Prostate gland (tissue), 2 donors: ENCODE measurements at regions not wholly inside any gene's neighbourhood (a gene's known extent, or its start where the extent isn't known, plus 50 kb on each side); places are given as distances from the start of the nearest gene placed in this dataset.
"Not testable (repeated sequence)": the region's sequence is repeated elsewhere in the genome, so short reads cannot be mapped to it uniquely, and the experiment has no call there.

Experiments used
- DNase-seq: peaks from one replicate; pipeline ENCODE4 v3.0.0-alpha.2; 2019; ENCODE audit warnings: low spot score
- H3K27ac ChIP-seq, 2 donors: fragments of 200-600 bp; sonication (generic); 2 replicates each; pipeline ENCODE4 v1.5.1; 2017 to 2019
- H3K27me3 ChIP-seq: fragments of 200-600 bp; sonication (generic); replicated peaks from 2 replicates; pipeline ENCODE4 v1.5.1; 2019; ENCODE audit not compliant: insufficient read depth
- H3K36me3 ChIP-seq, 2 donors: fragments of 200-600 bp; sonication (generic); 1 replicate in 1 of 2; 2 replicates in 1 of 2; pipeline versions ENCODE4 v1.5.1 to v1.8.1; 2017 to 2019
- H3K4me1 ChIP-seq: fragments of 200-600 bp; sonication (generic); replicated peaks from 2 replicates; pipeline ENCODE4 v1.5.1; 2019
- H3K4me3 ChIP-seq, 2 donors: fragments of 200-600 bp; sonication (generic); 2 replicates each; pipeline ENCODE4 v1.5.1; 2017 to 2019
- H3K9me3 ChIP-seq: fragments of 200-600 bp; sonication (generic); 2 replicates; pipeline ENCODE4 v1.5.1; 2017
- POLR2A ChIP-seq: fragments of 450-650 bp; IDR thresholded peaks from one replicate; pipeline ENCODE4 v1.6.1; 2016; ENCODE audit warnings: antibody characterized with exemption, mild to moderate bottlenecking
- POLR2AphosphoS5 ChIP-seq: sonication (generic); formaldehyde crosslinking; IDR thresholded peaks from one replicate; pipeline ENCODE4 v1.6.1; 2017; ENCODE audit warnings: antibody characterized with exemption
- WGBS: methylation state at CpG from one replicate; pipeline ENCODE4 v1.1.5; 2018; 5-methylcytosine and 5-hydroxymethylcytosine counted together
- intact Hi-C: fragments of 100-400 bp; cut with DNase I; formaldehyde crosslinking; loops from one replicate; pipeline ENCODE4 v1.14.2; 2022
- TF ChIP-seq, protein P1 (sequence below), 4 experiments: fragments of 200-600 bp in 2 of 4; fragments of 450-650 bp in 2 of 4; sonication (generic) in 2 of 4; IDR thresholded peaks; 1 replicate in 3 of 4; 2 replicates in 1 of 4; pipeline ENCODE4 v1.5.1; 2016 to 2019; ENCODE audit warnings: antibody characterized with exemption in 4 of 4, mild to moderate bottlenecking in 2 of 4, moderate library complexity in 2 of 4

GRCh38 chr5:13581132-13581531 lies 363.4 kb downstream of the DNAH5 start:
- 82% methylated on average over 5 of the region's 5 CpGs for WGBS

DNA sequence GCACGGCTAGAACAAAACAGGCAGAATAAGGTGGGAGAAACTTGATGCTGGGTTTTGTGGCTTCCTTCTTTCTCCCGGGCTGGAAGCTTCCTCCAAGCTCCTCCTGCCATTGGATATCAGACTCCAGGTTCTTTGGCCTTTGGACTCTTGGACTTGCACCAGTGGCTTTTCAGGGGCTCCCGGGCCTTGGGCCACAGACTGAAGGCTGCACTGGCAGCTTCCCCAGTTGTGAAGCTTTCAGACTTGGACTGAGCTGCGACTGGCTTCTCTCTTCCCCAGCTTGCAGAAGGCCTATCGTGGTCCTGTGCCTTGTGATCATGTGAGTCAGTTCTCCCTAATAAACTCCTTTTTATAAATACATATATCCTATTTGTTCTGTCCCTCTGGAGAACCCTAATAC lies 364.4 kb downstream of the DNAH5 start:
- WGBS: 71% methylated on average over 5 of the region's 5 CpGs
- intact Hi-C loops: no loop called here
- no peak for TF ChIP-seq POLR2AphosphoS5
- no peak for TF ChIP-seq POLR2A
- TF ChIP-seq, protein P1, sequence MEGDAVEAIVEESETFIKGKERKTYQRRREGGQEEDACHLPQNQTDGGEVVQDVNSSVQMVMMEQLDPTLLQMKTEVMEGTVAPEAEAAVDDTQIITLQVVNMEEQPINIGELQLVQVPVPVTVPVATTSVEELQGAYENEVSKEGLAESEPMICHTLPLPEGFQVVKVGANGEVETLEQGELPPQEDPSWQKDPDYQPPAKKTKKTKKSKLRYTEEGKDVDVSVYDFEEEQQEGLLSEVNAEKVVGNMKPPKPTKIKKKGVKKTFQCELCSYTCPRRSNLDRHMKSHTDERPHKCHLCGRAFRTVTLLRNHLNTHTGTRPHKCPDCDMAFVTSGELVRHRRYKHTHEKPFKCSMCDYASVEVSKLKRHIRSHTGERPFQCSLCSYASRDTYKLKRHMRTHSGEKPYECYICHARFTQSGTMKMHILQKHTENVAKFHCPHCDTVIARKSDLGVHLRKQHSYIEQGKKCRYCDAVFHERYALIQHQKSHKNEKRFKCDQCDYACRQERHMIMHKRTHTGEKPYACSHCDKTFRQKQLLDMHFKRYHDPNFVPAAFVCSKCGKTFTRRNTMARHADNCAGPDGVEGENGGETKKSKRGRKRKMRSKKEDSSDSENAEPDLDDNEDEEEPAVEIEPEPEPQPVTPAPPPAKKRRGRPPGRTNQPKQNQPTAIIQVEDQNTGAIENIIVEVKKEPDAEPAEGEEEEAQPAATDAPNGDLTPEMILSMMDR (IDR thresholded peaks at IDR 0.05): no peak
- Histone ChIP-seq H3K27me3 (no peaks in the 10 kb centered on the region), H3K9me3 (no peaks in the 10 kb centered on the region), H3K4me1 (no peaks in the 10 kb centered on the region), H3K36me3 (no peaks in the 10 kb centered on the region), H3K27ac (no peak overlapping the region), H3K4me3 (no peak overlapping the region)
- DNase-seq: no peak

More at GRCh38 chr5:13581132-13581531, 363.4 kb downstream of the DNAH5 start:
- H3K4me1 ChIP-seq: no peaks in the 10 kb centered on the region
- intact Hi-C loops: no loop called here
- H3K4me3 ChIP-seq: no peak overlapping the region
- H3K27me3 ChIP-seq: no peaks in the 10 kb centered on the region
- no peaks in the 10 kb centered on the region for H3K36me3 ChIP-seq
- DNase-seq: no peak
- no peak overlapping the region for H3K27ac ChIP-seq
- no peaks in the 10 kb centered on the region for H3K9me3 ChIP-seq
- TF ChIP-seq POLR2AphosphoS5: no peak
- TF ChIP-seq, protein P1 (IDR thresholded peaks at IDR 0.05): no peak
- no peak for TF ChIP-seq POLR2A

GRCh38 chr5:13579091-13579490 lies 365.4 kb downstream of the DNAH5 start:
- H3K27me3 ChIP-seq, intact Hi-C loops, H3K4me3 ChIP-seq, H3K27ac ChIP-seq, DNase-seq, H3K4me1 ChIP-seq, H3K36me3 ChIP-seq, H3K9me3 ChIP-seq: not testable (repeated sequence)
- 89% methylated on average over 8 of the region's 9 CpGs for WGBS

DNA sequence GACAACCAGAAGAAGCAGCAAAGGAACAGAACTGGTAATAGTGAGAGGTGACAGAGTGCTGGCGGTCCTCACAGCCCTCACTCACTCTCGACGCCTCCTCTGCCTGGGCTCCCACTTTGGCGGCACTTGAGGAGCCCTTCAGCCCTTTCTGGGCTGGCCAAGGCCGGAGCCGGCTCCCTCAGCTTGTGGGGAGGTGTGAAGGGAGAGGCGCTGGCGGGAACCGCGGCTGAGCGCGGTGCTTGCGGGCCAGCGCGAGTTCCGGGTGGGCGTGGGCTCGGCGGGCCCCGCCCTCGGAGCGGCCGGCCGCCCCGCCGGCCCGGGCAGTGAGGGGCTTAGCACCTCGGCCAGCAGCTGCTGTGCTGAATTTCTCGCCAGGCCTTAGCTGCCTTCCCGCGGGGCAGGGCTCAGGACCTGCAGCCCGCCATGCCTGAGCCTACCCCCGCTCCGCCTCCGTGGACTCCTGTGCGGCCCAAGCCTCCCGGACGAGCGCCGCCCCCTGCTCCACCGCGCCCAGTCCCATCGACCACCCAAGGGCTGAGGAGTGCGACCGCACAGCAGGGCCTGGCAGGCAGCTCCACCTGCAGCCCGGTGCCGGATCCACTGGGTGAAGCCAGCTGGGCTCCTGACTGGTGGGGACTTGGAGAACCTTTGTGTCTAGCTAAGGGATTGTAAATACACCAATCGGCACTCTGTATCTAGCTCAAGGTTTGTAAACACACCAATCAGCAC lies 366.0 kb downstream of the DNAH5 start:
- WGBS: 86% methylated on average over 47 of the region's 48 CpGs
- H3K27ac ChIP-seq, H3K27me3 ChIP-seq, H3K9me3 ChIP-seq, H3K4me1 ChIP-seq, H3K4me3 ChIP-seq, intact Hi-C loops, H3K36me3 ChIP-seq, DNase-seq: not testable (repeated sequence)

GRCh38 chr5:13574574-13574973 lies 369.9 kb downstream of the DNAH5 start:
- 66% methylated on average over 2 of the region's 2 CpGs for WGBS
- Histone ChIP-seq H3K9me3 (no peaks in the 10 kb centered on the region), H3K27me3 (no peaks in the 10 kb centered on the region), H3K27ac (no peak overlapping the region), H3K36me3 (no peaks in the 10 kb centered on the region), H3K4me3 (no peak overlapping the region), H3K4me1 (no peaks in the 10 kb centered on the region)
- TF ChIP-seq POLR2A (no peak), POLR2AphosphoS5 (no peak)
- TF ChIP-seq, protein P1 (IDR thresholded peaks at IDR 0.05): no peak
- intact Hi-C loops: no loop called here
- DNase-seq: no peak

GRCh38 chr5:13572163-13572562 lies 372.3 kb downstream of the DNAH5 start:
- Histone ChIP-seq H3K9me3 (no peaks in the 10 kb centered on the region), H3K4me3 (no peak overlapping the region), H3K4me1 (no peaks in the 10 kb centered on the region), H3K27ac (no peak overlapping the region), H3K27me3 (no peaks in the 10 kb centered on the region), H3K36me3 (no peaks in the 10 kb centered on the region)
- DNase-seq: no peak
- intact Hi-C loops: no loop called here
- TF ChIP-seq, protein P1 (IDR thresholded peaks at IDR 0.05): no peak
- TF ChIP-seq POLR2A (no peak), POLR2AphosphoS5 (no peak)
- WGBS: 75% methylated on average over 4 of the region's 4 CpGs
